ENCODE measurements at regions not wholly inside any gene's neighbourhood (a gene's known extent, or its start where the extent isn't known, plus 50 kb on each side); places are given as distances from the start of the nearest gene placed in this dataset.

GRCh38 chr14:49381778-49382177 lies 204.4 kb downstream of the RPS29 start:
- no peak for DNase-seq (ENCODE audit: low spot score)

DNA sequence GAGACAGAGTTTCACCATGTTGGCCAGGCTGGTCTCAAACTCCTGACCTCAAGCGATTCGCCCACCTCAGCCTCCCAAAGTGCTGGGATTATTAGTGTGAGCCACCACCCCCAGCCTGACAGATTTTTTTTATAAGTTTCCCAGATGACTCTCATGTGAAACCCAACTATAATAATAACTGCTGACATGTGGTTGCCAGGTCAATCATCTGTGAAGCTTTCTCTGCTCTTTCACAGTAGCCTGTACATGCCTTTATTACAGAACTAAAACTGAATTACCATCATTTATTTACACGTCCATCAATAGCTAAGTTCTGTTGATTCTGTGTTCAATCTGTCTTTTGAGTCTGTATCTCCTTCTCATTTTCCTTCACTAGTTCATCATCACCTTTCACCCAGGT lies 218.5 kb downstream of the RPS29 start:
- no peak for DNase-seq (ENCODE audit: low spot score)

- DNase-seq (ENCODE audit: low spot score): no peak
Observed at GRCh38 chr14:49366416-49366815, 219.8 kb downstream of the RPS29 start.

GRCh38 chr14:49364752-49365117 lies 221.4 kb downstream of the RPS29 start:
- DNase-seq (ENCODE audit: low spot score): no peak

- no peak for DNase-seq (ENCODE audit: low spot score)
Observed at GRCh38 chr14:49363821-49364751, 222.1 kb downstream of the RPS29 start.

DNA sequence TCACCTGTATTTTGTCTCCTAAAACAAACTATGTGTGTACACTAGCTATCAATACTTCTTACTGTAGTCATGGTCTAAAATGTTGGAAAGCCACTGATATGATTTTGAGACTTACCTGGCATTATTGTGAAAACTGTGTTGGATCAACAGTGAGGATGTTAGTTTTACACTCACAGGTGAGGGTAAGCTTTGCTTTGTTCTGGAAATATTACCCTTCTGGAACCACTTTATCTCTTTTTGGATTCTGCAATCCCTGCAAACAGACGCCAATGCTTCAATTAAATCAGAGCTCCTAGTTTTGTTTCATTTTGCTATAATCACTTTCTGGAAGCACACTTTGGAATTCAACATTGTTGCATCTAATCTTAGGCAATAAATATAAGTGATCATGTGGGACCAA lies 223.3 kb downstream of the RPS29 start:
- no peak for DNase-seq (ENCODE audit: low spot score)

DNA sequence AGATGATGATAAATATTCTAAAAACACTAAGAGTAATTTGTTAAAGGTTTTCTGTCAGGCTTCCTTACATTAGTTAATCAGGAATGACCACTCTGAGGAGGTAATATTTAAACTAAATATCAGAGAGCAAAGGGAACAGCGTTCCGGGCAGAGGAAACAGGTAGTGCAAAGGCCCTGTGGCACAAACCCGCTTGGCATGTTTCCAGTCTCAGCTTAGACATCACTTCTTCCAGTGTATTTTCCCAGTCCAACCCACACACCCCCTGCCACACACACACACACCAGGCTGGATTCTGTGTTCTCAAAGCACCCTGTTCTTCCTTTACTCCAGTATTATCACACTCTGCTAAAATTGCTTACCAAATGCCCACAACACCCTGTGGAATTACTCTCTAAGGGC lies 247.1 kb downstream of the RPS29 start:
- DNase-seq (ENCODE audit: low spot score): no peak

DNA sequence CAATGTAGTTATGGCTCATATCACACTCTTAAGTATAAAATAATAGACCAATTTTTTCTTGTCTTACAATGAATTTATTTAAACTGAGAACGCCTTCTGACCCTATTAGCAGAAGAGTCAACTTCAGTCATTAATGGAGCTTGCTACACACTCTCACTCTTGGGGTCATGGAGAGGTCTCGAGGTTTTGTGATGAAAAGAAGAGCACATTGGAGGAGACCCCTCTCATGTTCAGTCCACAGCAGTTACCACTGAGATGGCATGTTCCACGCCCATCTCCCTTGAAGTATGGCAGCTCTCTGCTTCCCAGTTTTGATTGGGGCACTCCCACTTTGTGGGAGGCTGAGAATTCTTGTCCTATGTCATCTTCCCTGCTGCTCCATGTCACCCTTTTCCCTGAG lies 266.4 kb downstream of the RPS29 start:
- DNase-seq (ENCODE audit: low spot score): no peak

- DNase-seq (ENCODE audit: low spot score): no peak
Observed at GRCh38 chr14:49315570-49315969, 270.6 kb downstream of the RPS29 start.

- DNase-seq (ENCODE audit: low spot score): no peak
Observed at GRCh38 chr14:49314737-49315136, 271.4 kb downstream of the RPS29 start.

DNA sequence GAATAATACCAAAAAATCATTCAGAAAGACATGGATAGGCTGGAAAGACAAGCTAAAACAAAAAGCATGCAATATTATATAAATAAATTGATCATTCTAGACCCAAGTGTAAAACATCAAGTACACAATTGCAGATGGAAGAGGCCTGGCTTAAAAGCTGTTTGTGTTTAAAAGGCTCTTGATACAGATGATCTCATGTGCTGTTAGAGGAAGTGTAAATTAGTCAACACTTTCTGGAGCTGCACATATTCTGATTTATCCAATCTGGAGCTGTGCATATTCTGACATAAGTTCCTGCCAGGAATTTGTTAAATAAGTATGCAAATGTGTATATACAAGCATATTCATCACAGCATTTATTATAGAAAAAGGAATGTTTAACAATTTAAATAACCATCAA lies 273.1 kb downstream of the RPS29 start:
- no peak for DNase-seq (ENCODE audit: low spot score)

DNA sequence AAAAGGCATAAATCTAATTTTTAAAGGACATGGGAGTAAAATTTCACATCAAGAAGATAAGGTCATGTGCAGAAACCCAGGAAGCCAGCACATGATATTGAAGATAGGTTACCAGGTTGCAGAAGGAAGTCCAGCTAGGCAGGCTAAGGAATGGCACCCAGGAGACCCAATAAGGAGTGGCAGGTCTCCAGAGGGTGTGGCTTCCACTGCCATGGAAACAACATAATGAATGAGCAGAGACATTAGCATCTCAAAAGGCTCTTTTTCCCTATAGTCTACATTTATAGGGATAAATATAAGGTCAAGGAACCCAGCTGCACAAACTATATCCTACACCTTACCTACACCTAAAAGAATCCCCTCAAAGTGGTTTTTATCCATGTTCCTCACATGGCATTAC lies 275.9 kb downstream of the RPS29 start:
- DNase-seq (ENCODE audit: low spot score): no peak

DNA sequence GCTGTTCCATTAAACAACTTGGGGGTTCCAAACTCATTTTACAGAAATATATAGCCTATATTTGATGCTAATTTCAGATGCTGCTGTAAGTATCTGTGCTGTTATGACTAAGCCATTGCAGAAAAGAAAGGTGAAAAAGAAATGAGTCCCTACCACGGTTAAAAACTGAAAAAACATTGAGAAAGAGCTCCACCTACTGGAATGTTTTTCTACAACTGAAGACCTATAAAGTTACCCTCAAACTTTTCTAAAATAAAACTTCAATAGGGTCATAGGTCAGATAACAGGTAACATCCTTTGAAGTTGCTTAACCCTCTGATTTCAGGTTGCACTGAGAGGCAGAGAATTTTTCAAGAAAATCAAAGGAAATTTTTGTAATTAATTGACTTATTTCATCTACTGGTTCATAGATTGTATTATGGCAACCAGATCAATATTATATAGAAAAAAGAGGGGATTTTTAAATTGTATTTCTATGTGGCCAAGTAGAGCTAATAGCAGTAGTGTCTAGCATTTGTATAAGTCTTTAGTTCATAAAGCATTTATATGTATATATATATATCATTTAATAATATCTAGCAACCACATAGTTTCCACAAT lies 279.9 kb downstream of the RPS29 start:
- DNase-seq (ENCODE audit: low spot score): peak; percentile 12

GRCh38 chr14:49303946-49304516 lies 282.1 kb downstream of the RPS29 start:
- peak; percentile 22 for DNase-seq (ENCODE audit: low spot score)

- DNase-seq (ENCODE audit: low spot score): no peak
Observed at GRCh38 chr14:49297102-49297501, 289.1 kb downstream of the RPS29 start.

DNA sequence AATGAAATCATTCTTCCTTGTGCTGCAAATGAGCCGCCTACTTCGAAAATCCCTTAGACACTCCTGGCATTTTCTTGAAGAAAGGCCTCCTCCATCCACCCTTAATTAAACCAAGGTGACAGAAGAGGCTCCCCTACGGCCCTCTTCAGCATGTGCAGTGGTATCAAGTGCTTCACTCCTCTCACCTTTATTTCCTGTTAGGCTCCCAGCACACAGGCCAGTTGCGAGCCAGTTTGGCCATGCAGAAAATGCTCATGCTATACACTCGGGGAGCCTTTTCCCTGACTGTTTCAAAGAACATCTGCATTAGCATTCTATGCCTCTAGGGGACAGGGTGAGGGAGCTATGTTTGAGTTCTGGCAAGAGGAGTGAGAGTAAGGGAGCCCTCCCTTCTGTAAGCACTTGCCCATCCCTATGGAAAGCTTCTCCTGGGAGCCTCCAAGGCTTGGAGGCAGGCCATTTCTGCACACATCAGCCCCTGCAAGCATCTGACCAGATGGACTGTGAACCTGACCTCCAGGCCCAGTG lies 291.5 kb downstream of the RPS29 start:
- DNase-seq (ENCODE audit: low spot score): no peak

- no peak for DNase-seq (ENCODE audit: low spot score)
Observed at GRCh38 chr14:49287004-49287403, 299.2 kb downstream of the RPS29 start.

DNA sequence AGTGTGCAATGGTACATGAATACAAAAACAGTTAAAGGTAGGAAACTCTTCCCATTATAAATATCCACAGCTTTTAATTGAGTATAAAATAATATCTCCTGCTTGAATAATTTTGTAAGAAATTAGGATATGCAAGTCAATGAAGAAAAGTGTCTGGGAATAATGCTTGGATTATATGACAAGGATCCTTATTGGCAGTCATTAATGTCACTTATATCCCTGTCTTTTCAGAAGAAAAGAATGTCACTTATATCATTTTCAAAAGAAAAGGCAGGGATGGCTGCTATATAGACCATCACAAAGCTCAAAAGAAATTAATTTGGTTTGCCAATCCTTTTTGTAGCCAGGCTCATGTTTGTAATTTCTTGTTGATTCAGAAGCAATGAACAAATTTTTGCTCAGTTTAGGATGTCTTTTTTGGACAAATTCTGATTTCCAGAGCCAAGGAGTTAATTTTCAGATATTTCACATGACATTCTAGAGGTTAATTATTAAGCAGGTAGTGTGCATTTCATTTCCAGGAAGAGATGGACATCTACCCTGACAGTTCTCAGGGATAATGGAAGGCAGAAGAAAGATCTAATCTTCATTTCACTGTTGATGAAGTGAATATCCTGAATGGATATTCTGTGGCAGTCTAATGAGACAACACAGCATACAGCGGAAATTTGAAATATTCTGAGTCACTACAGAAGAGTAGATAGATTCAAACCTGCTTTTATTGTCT lies 299.8 kb downstream of the RPS29 start:
- DNase-seq (ENCODE audit: low spot score): no peak

DNA sequence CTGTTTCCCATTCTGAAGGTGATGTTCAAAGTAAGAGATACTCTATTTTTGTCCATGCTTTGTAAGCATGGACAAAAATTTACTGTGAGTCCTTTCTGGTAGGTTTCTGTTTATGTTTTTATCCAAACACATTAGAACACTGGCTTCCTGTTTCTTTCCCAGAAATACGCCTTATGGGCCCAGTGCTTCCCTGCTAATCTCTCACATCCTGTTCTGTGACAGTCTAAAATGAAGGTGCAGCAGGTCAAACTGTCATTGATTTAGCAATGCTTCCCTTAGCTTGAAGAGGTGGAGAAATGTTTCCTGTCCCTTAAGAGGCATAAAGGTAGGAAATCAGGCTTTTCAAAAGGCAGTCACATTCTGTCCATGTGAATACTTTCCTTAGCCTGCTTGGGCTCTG lies 305.6 kb downstream of the RPS29 start:
- no peak for DNase-seq (ENCODE audit: low spot score)

DNA sequence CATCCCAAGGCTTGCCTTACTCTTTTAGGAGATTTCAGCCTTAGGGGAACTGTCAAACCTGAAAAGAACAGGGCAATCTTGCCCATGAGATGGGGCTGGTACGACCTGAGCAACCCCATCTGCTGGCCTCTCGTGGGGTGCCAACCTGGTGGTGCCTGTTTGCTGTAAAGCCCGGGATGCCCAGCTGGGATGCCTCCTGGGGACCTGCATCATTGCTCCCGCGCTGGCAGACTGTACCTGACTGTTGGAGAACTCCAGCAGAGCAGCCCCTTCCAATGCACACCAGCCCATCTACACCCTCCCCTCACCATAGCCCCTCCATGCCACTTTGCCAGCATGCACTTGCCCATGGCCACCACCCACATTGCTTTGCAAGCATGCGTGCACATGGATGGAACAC lies 335.7 kb downstream of the RPS29 start:
- no peak for DNase-seq (ENCODE audit: low spot score)

DNA sequence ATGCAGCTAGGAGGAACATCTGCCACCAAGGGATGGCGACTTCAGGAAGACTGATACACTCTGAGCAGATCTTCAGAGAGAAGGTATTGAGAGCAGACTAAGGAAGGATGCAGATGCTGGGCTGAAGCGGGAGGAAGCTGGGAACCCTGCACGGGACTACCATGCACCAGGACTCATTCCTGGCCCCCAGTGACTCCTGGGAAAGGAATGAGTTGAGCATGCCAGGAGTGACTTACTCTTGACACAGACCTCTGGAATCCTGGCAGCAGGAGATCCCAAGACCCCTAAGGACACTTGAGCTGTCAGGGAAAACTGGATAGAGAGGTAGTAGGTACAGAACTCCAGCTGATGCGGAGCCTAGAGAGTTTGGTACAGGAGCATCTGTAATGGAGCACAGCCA lies 336.1 kb downstream of the RPS29 start:
- DNase-seq (ENCODE audit: low spot score): no peak

GRCh38 chr14:49249022-49249421 lies 337.2 kb downstream of the RPS29 start:
- DNase-seq (ENCODE audit: low spot score): no peak

Measured in HT-29 (cell line).